Endodermal cell (in vitro differentiated cells): ENCODE measurements at regions not wholly inside any gene's neighbourhood (a gene's known extent, or its start where the extent isn't known, plus 50 kb on each side); places are given as distances from the start of the nearest gene placed in this dataset.

Experiments used
- DNase-seq: peaks from one replicate; pipeline ENCODE4 v3.0.0-alpha.2; 2017
- H3K27ac ChIP-seq: 2 replicates; pipeline ENCODE4 v1.5.1; 2013; ENCODE audit warnings: mild to moderate bottlenecking, low read depth, low read length, moderate library complexity
- H3K27me3 ChIP-seq: 2 replicates; pipeline ENCODE4 v1.6.1; 2013; ENCODE audit warnings: mild to moderate bottlenecking, low read length, moderate library complexity; ENCODE audit not compliant: insufficient read depth, control insufficient read depth, poor library complexity, severe bottlenecking
- H3K36me3 ChIP-seq: 2 replicates; pipeline ENCODE4 v1.7.0; 2013; ENCODE audit warnings: mild to moderate bottlenecking, low read length, moderate library complexity; ENCODE audit not compliant: control insufficient read depth, insufficient read depth
- H3K4me1 ChIP-seq: one replicate; pipeline ENCODE4 v1.7.0; 2013; ENCODE audit warnings: low read length; ENCODE audit not compliant: control insufficient read depth, insufficient read depth
- H3K4me3 ChIP-seq: 2 replicates; pipeline ENCODE4 v1.5.1; 2013; ENCODE audit warnings: mild to moderate bottlenecking, low read length, moderate library complexity
- H3K9ac ChIP-seq: 2 replicates; pipeline ENCODE4 v1.6.1; 2013; ENCODE audit warnings: mild to moderate bottlenecking, low read length, moderate library complexity; ENCODE audit not compliant: poor library complexity, severe bottlenecking; ENCODE audit errors: extremely low read depth
- H3K9me3 ChIP-seq: 2 replicates; pipeline ENCODE4 v1.6.1; 2013; ENCODE audit warnings: mild to moderate bottlenecking, low read length, moderate library complexity; ENCODE audit not compliant: control insufficient read depth
- H3K27ac Mint-ChIP-seq: 2 replicates; pipeline ENCODE4 v1.8.0; 2020; ENCODE audit warnings: mixed read lengths
- H3K27me3 Mint-ChIP-seq: 2 replicates; pipeline ENCODE4 v1.8.0; 2021; ENCODE audit warnings: mild to moderate bottlenecking, mixed read lengths; ENCODE audit not compliant: insufficient read depth
- H3K36me3 Mint-ChIP-seq: 2 replicates; pipeline ENCODE4 v1.8.0; 2020; ENCODE audit warnings: low read depth, mixed read lengths
- H3K4me1 Mint-ChIP-seq: 2 replicates; pipeline ENCODE4 v1.8.0; 2020; ENCODE audit warnings: mixed read lengths
- H3K4me3 Mint-ChIP-seq: 2 replicates; pipeline ENCODE4 v1.8.0; 2020; ENCODE audit warnings: mild to moderate bottlenecking, moderate library complexity, mixed read lengths
- H3K9me3 Mint-ChIP-seq: 2 replicates; pipeline ENCODE4 v1.8.0; 2020; ENCODE audit warnings: mild to moderate bottlenecking, mixed read lengths
- WGBS, 2 experiments: methylation state at CpG; one replicate each; pipeline versions ENCODE4 v1.1.5 to v1.1.7; 2013; ENCODE audit warnings: missing lambda C conversion rate in 2 of 2, mixed read lengths in 1 of 2; ENCODE audit not compliant: insufficient coverage in 1 of 2, insufficient read length in 1 of 2; 5-methylcytosine and 5-hydroxymethylcytosine counted together
- TF ChIP-seq, protein P1 (sequence below): fragments of 200-600 bp; sonication (generic); conservative IDR thresholded peaks from 2 replicates; pipeline ENCODE4 v1.5.0; 2021; ENCODE audit warnings: antibody characterized with exemption, mild to moderate bottlenecking

- WGBS, 2 experiments = 85 to 89% methylated on average over 1 to 3 of the region's 3 CpGs
- TF ChIP-seq, protein P1, sequence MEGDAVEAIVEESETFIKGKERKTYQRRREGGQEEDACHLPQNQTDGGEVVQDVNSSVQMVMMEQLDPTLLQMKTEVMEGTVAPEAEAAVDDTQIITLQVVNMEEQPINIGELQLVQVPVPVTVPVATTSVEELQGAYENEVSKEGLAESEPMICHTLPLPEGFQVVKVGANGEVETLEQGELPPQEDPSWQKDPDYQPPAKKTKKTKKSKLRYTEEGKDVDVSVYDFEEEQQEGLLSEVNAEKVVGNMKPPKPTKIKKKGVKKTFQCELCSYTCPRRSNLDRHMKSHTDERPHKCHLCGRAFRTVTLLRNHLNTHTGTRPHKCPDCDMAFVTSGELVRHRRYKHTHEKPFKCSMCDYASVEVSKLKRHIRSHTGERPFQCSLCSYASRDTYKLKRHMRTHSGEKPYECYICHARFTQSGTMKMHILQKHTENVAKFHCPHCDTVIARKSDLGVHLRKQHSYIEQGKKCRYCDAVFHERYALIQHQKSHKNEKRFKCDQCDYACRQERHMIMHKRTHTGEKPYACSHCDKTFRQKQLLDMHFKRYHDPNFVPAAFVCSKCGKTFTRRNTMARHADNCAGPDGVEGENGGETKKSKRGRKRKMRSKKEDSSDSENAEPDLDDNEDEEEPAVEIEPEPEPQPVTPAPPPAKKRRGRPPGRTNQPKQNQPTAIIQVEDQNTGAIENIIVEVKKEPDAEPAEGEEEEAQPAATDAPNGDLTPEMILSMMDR = no peak
- no peak overlapping the region for H3K4me3 Mint-ChIP-seq
Measured at GRCh38 chr5:159547466-159548195, 217.3 kb upstream of the IL12B start.

GRCh38 chr5:159548517-159548916 is 218.2 kb upstream of the IL12B start:
- Mint-ChIP-seq H3K4me1 (no peaks in the 10 kb centered on the region), H3K36me3 (peaks cover 1% of the 10 kb centered on the region), H3K27me3 (peaks cover 4% of the 10 kb centered on the region), H3K4me3 (no peak overlapping the region), H3K27ac (no peak overlapping the region), H3K9me3 (peaks cover 12% of the 10 kb centered on the region)
- H3K36me3 ChIP-seq = no peaks in the 10 kb centered on the region
- H3K9ac ChIP-seq = no peak overlapping the region
- DNase-seq = no peak
- no peak overlapping the region for H3K4me3 ChIP-seq
- H3K4me1 ChIP-seq = no peaks in the 10 kb centered on the region
- peaks cover 23% of the 10 kb centered on the region for H3K9me3 ChIP-seq
- H3K27me3 ChIP-seq = no peaks in the 10 kb centered on the region
- TF ChIP-seq, protein P1 = no peak
- no peak overlapping the region for H3K27ac ChIP-seq
- 81% methylated on average over 3 of the region's 3 CpGs; no CpG with 5 or more reads in 1 of the 2 experiments for WGBS, 2 experiments

More at GRCh38 chr5:159547466-159548195, 217.3 kb upstream of the IL12B start:
- DNase-seq = no peak
- Mint-ChIP-seq H3K9me3 (peaks cover 12% of the 10 kb centered on the region), H3K36me3 (peaks cover 1% of the 10 kb centered on the region), H3K27me3 (peaks cover 3% of the 10 kb centered on the region), H3K27ac (no peak overlapping the region), H3K4me1 (no peaks in the 10 kb centered on the region)
- no peak overlapping the region for H3K27ac ChIP-seq
- H3K36me3 ChIP-seq = no peaks in the 10 kb centered on the region
- H3K4me3 ChIP-seq = no peak overlapping the region
- H3K4me1 ChIP-seq = no peaks in the 10 kb centered on the region
- H3K9me3 ChIP-seq = peaks cover 23% of the 10 kb centered on the region
- no peaks in the 10 kb centered on the region for H3K27me3 ChIP-seq
- H3K9ac ChIP-seq = no peak overlapping the region

DNA sequence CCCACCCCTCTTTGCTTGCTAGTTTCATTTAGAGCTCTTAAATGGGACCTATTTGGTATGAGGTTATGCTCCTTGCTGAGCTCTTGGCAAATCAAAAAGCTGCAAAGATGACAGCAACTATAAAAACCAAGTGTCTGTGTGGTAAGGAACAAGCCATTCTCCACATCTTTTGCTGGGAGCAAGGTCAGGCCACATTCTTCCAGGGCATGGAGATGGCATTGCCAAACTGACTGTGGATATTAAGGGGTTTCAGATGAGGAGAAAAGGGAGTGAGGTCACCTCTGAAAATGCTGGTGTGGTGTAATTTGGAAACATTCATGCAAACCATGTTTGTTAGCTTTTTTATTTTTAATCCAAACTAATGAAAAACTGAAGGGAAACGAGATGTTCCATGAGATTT is 218.8 kb upstream of the IL12B start:
- Histone ChIP-seq H3K9ac (no peak overlapping the region), H3K27ac (no peak overlapping the region), H3K4me1 (no peaks in the 10 kb centered on the region), H3K9me3 (peaks cover 23% of the 10 kb centered on the region), H3K36me3 (no peaks in the 10 kb centered on the region), H3K4me3 (no peak overlapping the region), H3K27me3 (no peaks in the 10 kb centered on the region)
- DNase-seq = no peak
- Mint-ChIP-seq H3K4me1 (no peaks in the 10 kb centered on the region), H3K4me3 (no peak overlapping the region), H3K9me3 (peaks cover 12% of the 10 kb centered on the region), H3K27me3 (peaks cover 5% of the 10 kb centered on the region), H3K36me3 (peaks cover 1% of the 10 kb centered on the region), H3K27ac (no peak overlapping the region)
- WGBS, 2 experiments = 67 to 68% methylated on average over 1 of the region's 1 CpG
- TF ChIP-seq, protein P1 = no peak
